Nephron (organoid): ENCODE measurements at regions not wholly inside any gene's neighbourhood (a gene's known extent, or its start where the extent isn't known, plus 50 kb on each side); places are given as distances from the start of the nearest gene placed in this dataset.
"Not testable (repeated sequence)": the region's sequence is repeated elsewhere in the genome, so short reads cannot be mapped to it uniquely, and the experiment has no call there.

ENCODE experiments used
- H3K27ac Mint-ChIP-seq, 3 experiments: 2 replicates each; pipeline ENCODE4 v1.8.0; 2020; ENCODE audit warnings: mixed read lengths in 3 of 3, mild to moderate bottlenecking in 2 of 3, moderate library complexity in 1 of 3
- H3K27me3 Mint-ChIP-seq: 2 replicates; pipeline ENCODE4 v1.8.0; 2021; ENCODE audit warnings: low read depth, mild to moderate bottlenecking, moderate library complexity, mixed read lengths
- H3K36me3 Mint-ChIP-seq: 2 replicates; pipeline ENCODE4 v1.8.0; 2020; ENCODE audit warnings: low read depth, mixed read lengths
- H3K4me1 Mint-ChIP-seq: 2 replicates; pipeline ENCODE4 v1.8.0; 2020; ENCODE audit warnings: mixed read lengths
- H3K4me3 Mint-ChIP-seq, 3 experiments: 2 replicates each; pipeline ENCODE4 v1.8.0; 2020; ENCODE audit warnings: mild to moderate bottlenecking in 3 of 3, mixed read lengths in 3 of 3, moderate library complexity in 2 of 3
- H3K9me3 Mint-ChIP-seq: 2 replicates; pipeline ENCODE4 v1.8.0; 2020; ENCODE audit warnings: mixed read lengths
- TF ChIP-seq, protein P1 (sequence below), 3 experiments: fragments of 200-600 bp; sonication (generic); IDR thresholded peaks; one replicate each; pipeline ENCODE4 v1.5.0; 2021; ENCODE audit warnings: antibody characterized with exemption in 3 of 3; ENCODE audit not compliant: unreplicated experiment in 3 of 3

DNA sequence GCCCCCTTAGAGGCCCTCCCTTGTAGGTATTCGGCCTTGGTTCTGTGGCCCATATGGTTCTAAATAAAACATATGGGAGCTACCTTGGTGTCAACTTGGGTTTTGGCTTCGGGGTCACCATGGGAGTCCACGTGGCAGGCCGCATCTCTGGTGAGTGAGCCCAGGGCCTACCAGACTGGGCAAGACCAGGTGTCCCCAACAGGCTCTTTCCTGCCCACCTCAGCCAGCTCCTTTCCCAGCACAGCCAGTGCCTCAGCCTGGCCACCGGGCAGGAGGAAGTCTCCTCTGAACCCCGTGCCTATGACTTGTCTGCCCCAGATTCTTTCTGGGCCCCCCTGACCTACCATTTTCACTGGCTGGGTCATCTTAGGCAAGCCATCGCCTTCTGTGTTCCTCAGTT is 268.8 kb upstream of the TEKT4 start:
- H3K36me3 Mint-ChIP-seq: peaks cover 5% of the 10 kb centered on the region
- H3K9me3 Mint-ChIP-seq: peaks cover 52% of the 10 kb centered on the region
- no peaks in the 10 kb centered on the region for H3K4me1 Mint-ChIP-seq
- TF ChIP-seq, protein P1, sequence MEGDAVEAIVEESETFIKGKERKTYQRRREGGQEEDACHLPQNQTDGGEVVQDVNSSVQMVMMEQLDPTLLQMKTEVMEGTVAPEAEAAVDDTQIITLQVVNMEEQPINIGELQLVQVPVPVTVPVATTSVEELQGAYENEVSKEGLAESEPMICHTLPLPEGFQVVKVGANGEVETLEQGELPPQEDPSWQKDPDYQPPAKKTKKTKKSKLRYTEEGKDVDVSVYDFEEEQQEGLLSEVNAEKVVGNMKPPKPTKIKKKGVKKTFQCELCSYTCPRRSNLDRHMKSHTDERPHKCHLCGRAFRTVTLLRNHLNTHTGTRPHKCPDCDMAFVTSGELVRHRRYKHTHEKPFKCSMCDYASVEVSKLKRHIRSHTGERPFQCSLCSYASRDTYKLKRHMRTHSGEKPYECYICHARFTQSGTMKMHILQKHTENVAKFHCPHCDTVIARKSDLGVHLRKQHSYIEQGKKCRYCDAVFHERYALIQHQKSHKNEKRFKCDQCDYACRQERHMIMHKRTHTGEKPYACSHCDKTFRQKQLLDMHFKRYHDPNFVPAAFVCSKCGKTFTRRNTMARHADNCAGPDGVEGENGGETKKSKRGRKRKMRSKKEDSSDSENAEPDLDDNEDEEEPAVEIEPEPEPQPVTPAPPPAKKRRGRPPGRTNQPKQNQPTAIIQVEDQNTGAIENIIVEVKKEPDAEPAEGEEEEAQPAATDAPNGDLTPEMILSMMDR (IDR thresholded peaks at IDR 0.05; ENCODE audit: unreplicated experiment in 3 of 3): no peak
- no peak overlapping the region for H3K27ac Mint-ChIP-seq
- no peaks in the 10 kb centered on the region for H3K27me3 Mint-ChIP-seq
- H3K4me3 Mint-ChIP-seq: no peak overlapping the region

DNA sequence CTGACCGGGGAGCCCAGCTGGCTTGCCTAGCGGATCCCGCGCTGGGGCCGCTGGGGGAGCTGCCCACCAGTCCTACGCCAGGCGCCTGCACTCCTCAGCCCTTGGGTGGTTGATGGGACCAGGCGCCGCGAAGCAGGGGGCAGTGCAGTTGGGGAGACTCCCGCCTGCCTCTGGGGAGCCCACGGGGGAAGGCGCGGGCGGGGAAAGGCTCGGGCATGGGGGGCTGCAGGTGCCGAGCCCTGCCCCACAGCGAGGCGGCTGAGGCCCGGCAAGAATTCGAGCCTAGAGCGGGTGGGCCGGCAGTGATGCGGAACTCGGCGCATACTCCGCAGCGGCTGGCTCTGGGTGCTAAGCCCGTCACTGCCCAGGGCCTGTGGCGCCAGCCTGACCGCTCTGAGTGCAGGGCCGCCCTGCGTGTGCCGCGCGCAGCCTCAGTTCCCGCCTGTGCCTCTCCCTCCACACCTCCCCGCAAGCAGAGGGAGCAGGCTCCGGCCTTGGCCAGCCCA is 249.1 kb upstream of the TEKT4 start:
- Mint-ChIP-seq H3K4me3 (no peak overlapping the region), H3K27ac (no peak overlapping the region), H3K27me3 (no peaks in the 10 kb centered on the region), H3K4me1 (no peaks in the 10 kb centered on the region), H3K9me3 (peaks cover 24% of the 10 kb centered on the region), H3K36me3 (no peaks in the 10 kb centered on the region)
- TF ChIP-seq, protein P1 (IDR thresholded peaks at IDR 0.05; ENCODE audit: unreplicated experiment in 3 of 3): no peak

DNA sequence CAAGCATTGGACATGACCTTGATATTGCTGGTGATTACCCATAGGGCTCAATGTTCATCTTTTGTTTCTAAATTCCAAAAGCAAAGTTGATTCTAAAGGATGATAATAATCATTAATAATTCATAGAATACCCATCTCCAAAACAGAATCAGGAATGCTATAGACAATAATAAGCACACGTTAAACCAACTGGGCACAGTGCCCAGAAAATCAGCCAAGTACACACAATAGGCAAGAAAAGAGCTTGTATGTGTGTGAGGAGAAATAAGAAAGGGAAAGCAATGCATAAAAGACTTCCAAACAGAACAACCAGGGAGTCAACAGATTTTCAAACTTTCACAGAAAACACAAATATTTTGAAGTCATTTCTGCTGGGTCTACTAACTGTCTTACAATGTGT is 242.3 kb upstream of the TEKT4 start:
- not testable (repeated sequence) for H3K27me3 Mint-ChIP-seq, H3K27ac Mint-ChIP-seq, H3K9me3 Mint-ChIP-seq, H3K36me3 Mint-ChIP-seq, H3K4me3 Mint-ChIP-seq, H3K4me1 Mint-ChIP-seq

DNA sequence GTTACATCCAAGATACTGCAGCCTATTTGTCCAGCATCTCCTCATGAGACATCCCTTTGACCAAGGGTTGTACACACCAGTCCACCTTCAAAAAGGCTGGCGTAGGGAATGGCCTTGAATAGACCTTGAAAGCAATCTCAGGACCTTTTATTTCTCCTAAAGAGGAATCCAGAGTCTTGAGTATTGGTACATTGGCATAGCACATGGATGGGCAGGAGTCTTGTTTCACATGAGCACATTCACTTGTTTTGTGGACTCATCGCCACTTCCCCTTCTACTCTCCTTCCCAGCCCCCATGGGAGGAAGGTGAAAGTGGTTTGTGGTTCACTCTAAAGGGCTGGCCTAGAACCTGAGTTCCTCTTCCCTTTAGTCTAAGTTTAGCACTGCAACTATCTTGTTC is 229.8 kb upstream of the TEKT4 start:
- H3K27me3 Mint-ChIP-seq, H3K27ac Mint-ChIP-seq, H3K36me3 Mint-ChIP-seq, H3K9me3 Mint-ChIP-seq, H3K4me1 Mint-ChIP-seq, H3K4me3 Mint-ChIP-seq: not testable (repeated sequence)

DNA sequence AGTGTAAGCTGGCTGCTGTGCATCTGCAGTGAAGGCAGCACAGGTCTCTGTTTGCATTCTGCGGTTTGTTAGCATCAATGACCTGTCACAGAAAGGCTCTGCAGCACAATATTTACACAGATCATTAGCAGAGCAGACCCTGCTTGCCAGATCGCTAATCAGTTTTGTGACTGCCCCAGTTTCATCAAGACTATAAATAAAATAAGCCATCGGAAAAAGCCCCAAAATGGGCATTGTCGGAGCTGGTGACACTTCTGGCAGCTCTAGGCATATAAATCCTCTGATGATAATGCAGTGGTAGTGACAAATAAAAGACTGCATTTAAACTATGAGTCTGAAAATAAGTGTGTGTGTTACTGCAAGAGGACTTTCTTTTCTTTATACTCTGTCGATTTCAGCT is 219.1 kb upstream of the TEKT4 start:
- not testable (repeated sequence) for H3K4me1 Mint-ChIP-seq, H3K4me3 Mint-ChIP-seq, H3K27me3 Mint-ChIP-seq, H3K9me3 Mint-ChIP-seq, H3K36me3 Mint-ChIP-seq, H3K27ac Mint-ChIP-seq

DNA sequence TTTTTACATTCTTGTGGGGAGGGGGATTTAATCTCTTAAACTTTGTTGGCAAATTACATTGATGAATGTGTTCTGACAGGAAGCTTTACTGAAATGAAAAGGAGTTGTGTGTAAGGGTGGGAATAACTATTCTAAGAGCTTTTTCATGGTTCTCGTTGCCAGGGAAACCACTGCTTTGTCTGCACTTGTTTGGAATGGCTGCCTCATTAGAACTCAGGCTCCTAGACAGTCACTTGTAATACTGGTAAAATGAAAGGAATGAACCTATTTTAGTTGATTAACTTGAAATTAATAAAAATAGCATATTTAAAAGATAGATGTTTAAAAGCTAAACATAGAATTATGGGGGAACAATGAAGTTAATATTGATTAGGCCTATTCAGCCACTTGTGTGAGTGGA is 201.4 kb upstream of the TEKT4 start:
- H3K4me3 Mint-ChIP-seq, H3K27ac Mint-ChIP-seq, H3K27me3 Mint-ChIP-seq, H3K4me1 Mint-ChIP-seq, H3K36me3 Mint-ChIP-seq: not testable (repeated sequence)
- peaks cover 20% of the 10 kb centered on the region for H3K9me3 Mint-ChIP-seq

DNA sequence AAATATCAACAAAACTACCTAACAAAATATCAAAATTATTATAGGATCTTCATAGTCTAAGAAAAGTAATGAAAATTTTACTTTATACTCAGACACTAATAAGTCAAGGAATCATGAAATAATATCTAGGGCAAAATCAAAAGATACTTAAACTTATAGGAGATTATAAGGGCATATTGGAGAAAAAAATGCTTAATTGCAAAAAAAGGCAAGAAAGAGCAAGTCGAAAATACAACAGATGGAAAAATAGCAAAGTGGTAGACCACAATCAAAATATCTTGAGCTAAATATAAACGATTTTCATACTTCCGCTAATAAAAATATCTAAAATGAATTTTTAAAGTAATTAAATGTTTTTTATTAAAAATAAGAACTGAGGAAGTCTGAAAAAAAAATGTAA is 177.0 kb upstream of the TEKT4 start:
- not testable (repeated sequence) for H3K4me3 Mint-ChIP-seq, H3K9me3 Mint-ChIP-seq, H3K36me3 Mint-ChIP-seq, H3K27ac Mint-ChIP-seq, H3K27me3 Mint-ChIP-seq, H3K4me1 Mint-ChIP-seq

DNA sequence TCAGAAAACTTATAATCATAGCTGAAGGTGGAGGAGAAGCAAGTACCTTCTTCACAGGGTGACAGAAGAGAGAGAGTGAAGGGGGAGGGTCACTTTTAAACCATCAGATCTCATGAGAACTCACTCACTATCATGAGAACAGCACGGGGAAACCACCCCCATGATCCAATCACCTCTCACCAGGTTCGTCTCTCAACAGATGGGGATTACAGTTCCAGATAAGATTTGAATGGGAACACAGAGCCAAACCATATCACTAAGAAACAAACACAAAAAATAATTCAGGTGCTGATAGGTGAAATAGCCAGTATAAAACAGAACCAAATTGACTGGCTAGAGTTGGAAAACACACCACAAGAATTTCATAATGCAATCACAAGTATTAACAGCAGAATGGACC is 162.2 kb upstream of the TEKT4 start:
- H3K4me3 Mint-ChIP-seq, H3K27me3 Mint-ChIP-seq, H3K36me3 Mint-ChIP-seq, H3K4me1 Mint-ChIP-seq, H3K27ac Mint-ChIP-seq: not testable (repeated sequence)
- peaks cover 20% of the 10 kb centered on the region for H3K9me3 Mint-ChIP-seq

DNA sequence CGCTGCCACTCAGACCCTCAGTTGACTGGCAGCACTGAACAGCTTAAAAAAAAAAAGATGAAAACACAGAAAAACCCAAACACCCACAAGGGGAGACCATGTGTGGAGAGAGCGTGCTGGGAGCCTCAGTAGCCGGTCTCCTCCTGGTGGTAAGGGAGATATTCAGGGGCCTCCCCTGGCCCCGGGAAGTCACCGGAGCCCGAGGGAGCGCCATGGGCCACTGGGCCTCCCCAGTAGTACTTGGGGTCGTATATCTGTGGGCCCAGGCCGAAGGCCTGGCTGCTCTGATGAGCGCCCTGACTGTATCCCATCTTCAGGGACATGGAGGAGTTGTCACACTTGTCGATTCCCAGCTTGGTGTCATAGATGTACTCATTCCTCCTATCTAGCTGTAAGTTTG is 145.7 kb upstream of the TEKT4 start:
- Mint-ChIP-seq H3K4me1 (no peaks in the 10 kb centered on the region), H3K27ac (no peak overlapping the region), H3K4me3 (no peak overlapping the region), H3K9me3 (peaks cover 27% of the 10 kb centered on the region), H3K27me3 (no peaks in the 10 kb centered on the region), H3K36me3 (no peaks in the 10 kb centered on the region)
- TF ChIP-seq, protein P1 (IDR thresholded peaks at IDR 0.05; ENCODE audit: unreplicated experiment in 3 of 3): no peak

DNA sequence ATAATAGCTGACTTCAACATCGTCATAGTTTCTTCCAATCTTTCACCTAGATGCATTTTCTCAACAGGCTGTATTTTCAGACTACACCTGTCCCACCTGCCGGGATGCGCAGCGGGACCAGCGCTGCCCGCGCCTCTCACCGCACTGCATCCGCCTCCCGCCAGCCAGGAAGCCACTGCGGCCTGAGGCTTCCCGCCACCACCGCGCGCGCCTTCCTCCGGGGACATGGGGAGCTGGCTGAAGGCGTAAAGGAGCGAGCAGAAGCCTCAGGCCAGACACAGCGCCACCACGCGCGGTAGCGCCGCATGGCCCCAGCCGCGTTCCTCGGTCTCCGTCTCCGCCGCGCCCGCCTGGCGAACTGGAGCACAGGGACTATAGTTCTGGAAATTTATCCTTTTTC is 135.7 kb upstream of the TEKT4 start:
- H3K27me3 Mint-ChIP-seq, H3K4me3 Mint-ChIP-seq, H3K27ac Mint-ChIP-seq, H3K36me3 Mint-ChIP-seq, H3K4me1 Mint-ChIP-seq: not testable (repeated sequence)
- H3K9me3 Mint-ChIP-seq: peaks cover 17% of the 10 kb centered on the region

DNA sequence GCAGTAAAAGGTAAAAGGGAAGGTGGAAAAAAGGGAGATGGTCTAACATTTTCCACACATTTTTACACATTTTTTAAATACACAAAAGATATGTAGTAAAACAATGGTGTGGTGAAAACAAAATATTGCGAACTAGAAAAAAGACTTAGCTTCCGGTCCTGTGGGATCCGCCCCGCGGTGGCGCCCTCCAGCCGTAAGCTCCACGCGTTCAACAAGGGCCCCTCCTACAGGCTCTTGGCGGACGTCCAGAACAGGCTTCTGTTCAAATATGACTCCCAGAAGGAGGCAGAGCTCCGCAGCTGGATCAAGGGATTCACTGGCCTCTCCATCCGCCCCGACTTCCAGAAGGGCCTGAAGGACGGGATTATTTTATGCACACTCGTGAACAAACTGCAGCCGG is 134.1 kb upstream of the TEKT4 start:
- peaks cover 20% of the 10 kb centered on the region for H3K9me3 Mint-ChIP-seq
- H3K27me3 Mint-ChIP-seq, H3K4me1 Mint-ChIP-seq, H3K4me3 Mint-ChIP-seq, H3K27ac Mint-ChIP-seq, H3K36me3 Mint-ChIP-seq: not testable (repeated sequence)

DNA sequence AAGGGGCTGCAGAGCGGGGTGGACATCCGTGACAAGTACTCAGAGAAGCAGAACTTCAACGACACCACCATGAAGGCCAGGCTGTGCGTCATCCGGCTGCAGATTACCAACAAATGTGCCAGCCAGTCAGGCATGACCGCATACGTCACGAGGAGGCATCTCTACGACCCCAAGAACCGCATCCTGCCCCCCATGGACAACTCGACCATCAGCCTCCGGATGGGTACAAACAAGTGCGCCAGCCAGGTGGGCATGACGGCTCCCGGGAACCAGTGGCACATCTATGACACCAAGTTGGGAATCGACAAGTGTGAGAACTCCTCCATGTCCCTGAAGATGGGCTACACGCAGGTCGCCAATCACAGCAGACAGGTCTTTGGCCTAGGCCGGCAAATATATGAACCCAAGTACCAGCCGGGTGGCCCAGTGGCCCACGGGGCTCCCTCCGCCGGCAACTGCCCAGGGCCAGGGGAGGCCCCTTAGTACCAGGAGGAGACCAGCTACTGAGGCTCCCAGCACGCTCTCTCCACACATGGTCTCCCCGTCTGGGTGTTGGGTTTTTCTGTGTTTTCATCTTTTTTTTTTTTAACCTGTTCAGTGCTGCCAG is 133.4 kb upstream of the TEKT4 start:
- not testable (repeated sequence) for H3K36me3 Mint-ChIP-seq, H3K4me3 Mint-ChIP-seq, H3K27me3 Mint-ChIP-seq, H3K27ac Mint-ChIP-seq, H3K4me1 Mint-ChIP-seq
- peaks cover 26% of the 10 kb centered on the region for H3K9me3 Mint-ChIP-seq
